Neutrophil (primary cell): ENCODE measurements at regions not wholly inside any gene's neighbourhood (a gene's known extent, or its start where the extent isn't known, plus 50 kb on each side); places are given as distances from the start of the nearest gene placed in this dataset.

ENCODE experiments used
- H3K27ac ChIP-seq: fragments of 200-600 bp; sonication (generic); 2 replicates; pipeline ENCODE4 v1.5.1; 2016; ENCODE audit warnings: mild to moderate bottlenecking, moderate library complexity
- H3K27me3 ChIP-seq: fragments of 200-600 bp; sonication (generic); 2 replicates; pipeline ENCODE4 v1.6.0; 2016; ENCODE audit warnings: mild to moderate bottlenecking
- H3K36me3 ChIP-seq: fragments of 200-600 bp; sonication (generic); 2 replicates; pipeline ENCODE4 v1.5.1; 2017
- H3K4me1 ChIP-seq, 2 experiments: fragments of 200-600 bp in 1 of 2; sonication (generic) in 1 of 2; 1 replicate in 1 of 2; 2 replicates in 1 of 2; pipeline versions ENCODE4 v1.5.1 to v1.6.1; 2013 to 2016; ENCODE audit warnings: low read depth in 1 of 2, low read length in 1 of 2, mild to moderate bottlenecking in 1 of 2, moderate library complexity in 1 of 2; ENCODE audit not compliant: control insufficient read depth in 1 of 2, insufficient read depth in 1 of 2
- H3K4me3 ChIP-seq, 2 experiments: fragments of 200-600 bp in 1 of 2; sonication (generic) in 1 of 2; 1 replicate in 1 of 2; 2 replicates in 1 of 2; pipeline ENCODE4 v1.5.1; 2013 to 2016; ENCODE audit warnings: low read depth in 1 of 2, low read length in 1 of 2, mild to moderate bottlenecking in 1 of 2, moderate library complexity in 1 of 2
- H3K9me3 ChIP-seq: fragments of 200-600 bp; sonication (generic); 2 replicates; pipeline ENCODE4 v1.5.1; 2016
- TF ChIP-seq, protein P1 (sequence below): fragments of 200-600 bp; sonication (generic); IDR thresholded peaks from 2 replicates; pipeline ENCODE4 v1.5.1; 2016; ENCODE audit warnings: antibody characterized with exemption

DNA sequence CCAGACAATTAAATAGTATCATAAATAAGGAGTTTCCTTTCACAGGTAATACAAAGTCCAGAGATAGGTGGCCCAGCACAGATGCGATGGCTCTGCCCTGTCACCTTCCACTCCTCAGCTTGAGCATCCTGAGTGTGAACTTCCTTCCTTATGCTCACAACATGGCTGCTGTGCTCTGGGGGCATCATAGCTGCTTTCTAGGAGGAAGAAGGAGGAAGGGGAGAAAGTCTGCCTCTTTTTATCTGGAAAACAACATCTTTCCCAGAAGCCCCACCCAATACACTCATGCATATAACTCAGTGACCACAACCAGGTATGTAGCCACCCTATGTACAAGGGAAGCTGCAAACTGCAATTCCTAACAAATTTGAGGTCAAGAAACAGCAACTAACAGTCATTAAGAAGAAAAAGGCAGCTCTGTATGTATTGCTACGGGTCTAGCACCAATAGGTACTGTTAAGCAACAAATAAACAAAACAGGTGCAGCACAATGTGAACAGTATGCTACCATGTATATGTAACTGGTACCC lies 201.2 kb upstream of the UBL3 start:
- Histone ChIP-seq H3K36me3 (no peaks in the 10 kb centered on the region), H3K9me3 (no peaks in the 10 kb centered on the region), H3K4me3 (no peak overlapping the region), H3K4me1 (peaks cover 3 to 20% of the 10 kb centered on the region in 2 experiments), H3K27me3 (no peaks in the 10 kb centered on the region), H3K27ac (no peak overlapping the region)
- TF ChIP-seq, protein P1, sequence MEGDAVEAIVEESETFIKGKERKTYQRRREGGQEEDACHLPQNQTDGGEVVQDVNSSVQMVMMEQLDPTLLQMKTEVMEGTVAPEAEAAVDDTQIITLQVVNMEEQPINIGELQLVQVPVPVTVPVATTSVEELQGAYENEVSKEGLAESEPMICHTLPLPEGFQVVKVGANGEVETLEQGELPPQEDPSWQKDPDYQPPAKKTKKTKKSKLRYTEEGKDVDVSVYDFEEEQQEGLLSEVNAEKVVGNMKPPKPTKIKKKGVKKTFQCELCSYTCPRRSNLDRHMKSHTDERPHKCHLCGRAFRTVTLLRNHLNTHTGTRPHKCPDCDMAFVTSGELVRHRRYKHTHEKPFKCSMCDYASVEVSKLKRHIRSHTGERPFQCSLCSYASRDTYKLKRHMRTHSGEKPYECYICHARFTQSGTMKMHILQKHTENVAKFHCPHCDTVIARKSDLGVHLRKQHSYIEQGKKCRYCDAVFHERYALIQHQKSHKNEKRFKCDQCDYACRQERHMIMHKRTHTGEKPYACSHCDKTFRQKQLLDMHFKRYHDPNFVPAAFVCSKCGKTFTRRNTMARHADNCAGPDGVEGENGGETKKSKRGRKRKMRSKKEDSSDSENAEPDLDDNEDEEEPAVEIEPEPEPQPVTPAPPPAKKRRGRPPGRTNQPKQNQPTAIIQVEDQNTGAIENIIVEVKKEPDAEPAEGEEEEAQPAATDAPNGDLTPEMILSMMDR, result no peak

DNA sequence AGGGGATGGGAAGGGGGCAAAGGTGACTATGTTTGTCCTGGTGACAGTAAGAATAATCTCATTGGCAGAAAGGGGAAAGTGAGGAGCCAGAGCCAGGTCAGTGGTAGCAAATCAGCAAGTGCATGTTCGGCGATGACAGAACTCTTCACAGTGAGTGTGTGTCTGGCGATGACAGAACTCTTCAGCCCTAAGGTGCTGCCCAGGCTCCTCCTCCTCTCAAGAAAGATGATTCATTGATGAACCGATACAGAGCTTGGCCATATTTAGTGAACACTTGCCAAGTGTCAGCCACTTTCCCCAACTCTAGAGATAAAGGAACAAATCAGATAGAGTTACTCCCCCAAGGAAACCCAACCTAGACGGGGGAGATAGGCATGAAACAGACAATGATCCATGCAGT lies 199.3 kb upstream of the UBL3 start:
- Histone ChIP-seq H3K27ac (no peak overlapping the region), H3K4me1 (peaks cover 3 to 23% of the 10 kb centered on the region in 2 experiments), H3K9me3 (no peaks in the 10 kb centered on the region), H3K27me3 (no peaks in the 10 kb centered on the region), H3K4me3 (no peak overlapping the region), H3K36me3 (no peaks in the 10 kb centered on the region)
- TF ChIP-seq, protein P1, result no peak

DNA sequence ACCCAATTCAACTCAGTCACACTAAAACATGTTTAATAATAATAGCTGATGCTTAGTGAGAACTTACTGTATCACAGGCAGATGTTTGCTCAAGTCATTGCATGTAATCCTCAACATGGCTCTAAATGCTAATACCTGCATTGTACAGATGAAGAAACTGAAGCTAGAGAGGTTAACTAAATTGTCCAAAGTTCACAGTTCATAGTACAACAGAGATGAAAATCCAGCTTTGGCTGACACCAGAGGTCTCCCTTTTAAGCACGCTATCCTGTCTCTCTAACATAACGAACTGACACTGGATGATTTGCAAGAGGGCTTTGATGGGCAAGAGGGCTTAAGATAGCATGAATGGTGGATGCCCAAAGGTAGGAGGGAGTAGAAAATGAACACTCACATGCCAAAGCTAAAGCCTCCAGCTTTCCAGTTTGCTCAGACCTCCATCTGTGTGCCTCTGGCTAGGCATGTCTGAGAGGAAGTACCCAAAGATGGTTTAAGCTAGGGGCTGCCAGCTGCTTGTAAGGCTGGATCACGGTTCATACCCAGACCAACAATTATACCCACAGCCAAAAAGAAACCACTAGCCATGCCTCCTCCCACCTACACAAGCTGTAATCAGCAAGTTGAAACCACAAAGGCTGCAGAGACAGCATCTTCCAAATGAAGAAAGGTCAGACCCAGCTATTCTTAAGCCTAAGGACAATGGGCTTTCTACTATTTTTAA lies 196.9 kb upstream of the UBL3 start:
- TF ChIP-seq, protein P1, result no peak
- Histone ChIP-seq H3K36me3 (no peaks in the 10 kb centered on the region), H3K9me3 (no peaks in the 10 kb centered on the region), H3K27ac (no peak overlapping the region), H3K4me3 (no peak overlapping the region), H3K27me3 (no peaks in the 10 kb centered on the region), H3K4me1 (peaks cover 3 to 23% of the 10 kb centered on the region in 2 experiments)

DNA sequence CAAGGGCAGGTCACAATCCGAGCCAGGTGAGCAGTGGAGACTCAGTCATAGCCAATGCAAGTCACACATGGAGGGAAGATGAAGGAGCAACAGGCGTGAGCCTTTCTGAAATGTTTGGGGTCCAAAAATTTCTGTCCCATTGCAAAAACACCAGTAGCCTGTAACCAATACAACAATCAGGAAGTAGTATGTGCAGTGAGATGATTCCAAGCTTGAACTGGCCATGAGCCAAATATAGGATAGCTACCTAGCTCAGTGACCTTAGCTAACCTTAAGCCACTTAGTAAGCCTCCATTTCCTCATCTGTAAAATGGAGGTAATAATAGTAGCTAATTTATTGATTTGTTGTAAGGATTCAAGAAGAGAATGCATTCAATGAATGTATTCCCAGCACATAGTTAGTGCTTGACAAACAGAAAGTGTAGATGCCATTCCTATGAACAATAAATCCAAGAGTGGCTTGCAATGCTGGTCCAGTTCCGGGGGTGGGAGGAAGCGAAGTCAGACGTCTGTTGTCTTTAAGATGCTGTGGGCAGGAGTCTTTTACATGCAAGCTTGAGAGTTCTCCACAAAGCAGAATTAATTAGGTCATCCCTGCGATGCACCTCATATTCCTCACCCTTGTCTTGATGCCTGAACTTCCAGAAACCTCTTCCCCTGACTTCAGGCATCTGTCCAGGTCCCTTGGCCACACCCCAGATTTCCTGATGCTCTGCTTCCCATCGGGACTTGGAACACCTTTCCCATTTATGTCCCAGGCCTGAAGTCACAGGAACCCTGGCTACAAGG lies 195.7 kb upstream of the UBL3 start:
- TF ChIP-seq, protein P1, result no peak
- Histone ChIP-seq H3K4me1 (peaks cover 3 to 14% of the 10 kb centered on the region in 2 experiments), H3K36me3 (no peaks in the 10 kb centered on the region), H3K4me3 (no peak overlapping the region), H3K27me3 (no peaks in the 10 kb centered on the region), H3K27ac (no peak overlapping the region), H3K9me3 (no peaks in the 10 kb centered on the region)

DNA sequence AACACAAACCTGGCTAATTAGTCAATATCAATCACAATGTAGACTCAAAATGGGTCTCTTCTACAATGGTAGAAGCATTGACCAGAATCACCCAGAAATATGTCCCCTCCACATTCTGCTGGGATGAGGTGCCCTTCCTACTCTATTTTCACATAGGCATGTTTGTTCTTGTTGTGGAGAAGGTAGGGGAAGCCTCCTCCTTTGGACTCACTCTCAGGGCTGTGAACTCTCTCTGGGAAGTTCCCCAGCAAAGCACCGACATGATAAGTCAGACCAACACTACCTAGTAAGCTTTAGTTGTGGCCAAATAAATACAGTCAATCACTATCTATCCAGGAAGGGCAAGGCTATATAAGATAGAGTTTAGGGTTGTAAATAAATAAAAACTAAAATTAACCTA lies 194.5 kb upstream of the UBL3 start:
- Histone ChIP-seq H3K27ac (no peak overlapping the region), H3K36me3 (no peaks in the 10 kb centered on the region), H3K27me3 (peaks cover 3% of the 10 kb centered on the region), H3K4me3 (no peak overlapping the region), H3K4me1 (peaks cover 3 to 14% of the 10 kb centered on the region in 2 experiments), H3K9me3 (no peaks in the 10 kb centered on the region)
- TF ChIP-seq, protein P1, result no peak
